ENCODE measurements at regions not wholly inside any gene's neighbourhood (a gene's known extent, or its start where the extent isn't known, plus 50 kb on each side); places are given as distances from the start of the nearest gene placed in this dataset.

DNA sequence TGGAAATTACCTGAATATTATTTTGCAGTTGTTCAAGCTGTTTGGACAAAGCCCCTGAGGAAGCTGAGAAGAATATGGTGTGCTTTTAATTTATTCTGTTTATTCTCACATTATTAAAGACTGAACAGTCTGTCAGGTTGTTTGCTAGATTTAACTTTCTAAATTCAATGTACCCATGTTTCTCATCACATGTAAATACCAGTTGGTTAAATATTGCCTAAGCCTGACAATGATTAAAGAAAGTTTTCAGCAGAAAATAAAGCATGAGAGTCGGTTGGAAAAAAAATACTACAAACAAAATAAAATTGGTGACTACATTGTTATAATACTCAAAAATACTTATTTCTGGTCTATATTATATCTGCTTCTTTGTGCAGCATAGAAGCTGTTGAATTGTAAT is 1974.7 kb downstream of the ARAP2 start:
- no peak overlapping the region for H3K9ac ChIP-seq (ENCODE audit: insufficient read depth, low read length, poor library complexity, severe bottlenecking)
- H3K9me3 ChIP-seq (replicated peaks in 1 of 2; ENCODE audit: control insufficient read depth in 1 of 2, insufficient read depth in 1 of 2, low read length in 2 of 2): no peaks in the 10 kb centered on the region
- TF ChIP-seq, protein P1, sequence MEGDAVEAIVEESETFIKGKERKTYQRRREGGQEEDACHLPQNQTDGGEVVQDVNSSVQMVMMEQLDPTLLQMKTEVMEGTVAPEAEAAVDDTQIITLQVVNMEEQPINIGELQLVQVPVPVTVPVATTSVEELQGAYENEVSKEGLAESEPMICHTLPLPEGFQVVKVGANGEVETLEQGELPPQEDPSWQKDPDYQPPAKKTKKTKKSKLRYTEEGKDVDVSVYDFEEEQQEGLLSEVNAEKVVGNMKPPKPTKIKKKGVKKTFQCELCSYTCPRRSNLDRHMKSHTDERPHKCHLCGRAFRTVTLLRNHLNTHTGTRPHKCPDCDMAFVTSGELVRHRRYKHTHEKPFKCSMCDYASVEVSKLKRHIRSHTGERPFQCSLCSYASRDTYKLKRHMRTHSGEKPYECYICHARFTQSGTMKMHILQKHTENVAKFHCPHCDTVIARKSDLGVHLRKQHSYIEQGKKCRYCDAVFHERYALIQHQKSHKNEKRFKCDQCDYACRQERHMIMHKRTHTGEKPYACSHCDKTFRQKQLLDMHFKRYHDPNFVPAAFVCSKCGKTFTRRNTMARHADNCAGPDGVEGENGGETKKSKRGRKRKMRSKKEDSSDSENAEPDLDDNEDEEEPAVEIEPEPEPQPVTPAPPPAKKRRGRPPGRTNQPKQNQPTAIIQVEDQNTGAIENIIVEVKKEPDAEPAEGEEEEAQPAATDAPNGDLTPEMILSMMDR (IDR thresholded peaks at IDR 0.05): no peak
- no peaks in the 10 kb centered on the region for H3K79me2 ChIP-seq (ENCODE audit: insufficient read depth, low read length)
- Mint-ChIP-seq H3K27ac (no peak overlapping the region), H3K36me3 (no peaks in the 10 kb centered on the region), H3K4me1 (no peaks in the 10 kb centered on the region), H3K9me3 (peaks cover 0 to 15% (median 4%) of the 10 kb centered on the region in 7 donors), H3K4me3 (no peak overlapping the region), H3K27me3 (ENCODE audit: low read depth in 3 of 3) (no peaks in the 10 kb centered on the region)
- intact Hi-C loops (cut with micrococcal nuclease): no loop called here
- H4K20me1 ChIP-seq (ENCODE audit: insufficient read depth, low read length): no peaks in the 10 kb centered on the region
- no peaks in the 10 kb centered on the region for H3K4me1 ChIP-seq (ENCODE audit: control insufficient read depth in 1 of 2, insufficient read depth in 2 of 2, low read length in 2 of 2)
- H2AFZ ChIP-seq (ENCODE audit: insufficient read depth, low read depth, low read length, poor library complexity, severe bottlenecking): no peak overlapping the region
- H3K4me2 ChIP-seq (replicated peaks; ENCODE audit: extremely low read depth, low read length, poor library complexity, severe bottlenecking): no peak overlapping the region
- H3K4me3 ChIP-seq (replicated peaks in 1 of 3; ENCODE audit: low read depth in 2 of 3, low read length in 3 of 3): no peak overlapping the region
- DNase-seq: no peak
- H3K27me3 ChIP-seq (ENCODE audit: control insufficient read depth in 2 of 2, insufficient read depth in 2 of 2, low read length in 2 of 2): no peaks in the 10 kb centered on the region
- no peaks in the 10 kb centered on the region for H3K36me3 ChIP-seq (replicated peaks in 1 of 2; ENCODE audit: control insufficient read depth in 1 of 2, insufficient read depth in 2 of 2, low read length in 2 of 2)
- WGBS (ENCODE audit: insufficient coverage): no CpG with 5 or more reads among the region's 1 CpG
- no peak overlapping the region for H3K27ac ChIP-seq (ENCODE audit: low read depth in 1 of 2, low read length in 2 of 2)

DNA sequence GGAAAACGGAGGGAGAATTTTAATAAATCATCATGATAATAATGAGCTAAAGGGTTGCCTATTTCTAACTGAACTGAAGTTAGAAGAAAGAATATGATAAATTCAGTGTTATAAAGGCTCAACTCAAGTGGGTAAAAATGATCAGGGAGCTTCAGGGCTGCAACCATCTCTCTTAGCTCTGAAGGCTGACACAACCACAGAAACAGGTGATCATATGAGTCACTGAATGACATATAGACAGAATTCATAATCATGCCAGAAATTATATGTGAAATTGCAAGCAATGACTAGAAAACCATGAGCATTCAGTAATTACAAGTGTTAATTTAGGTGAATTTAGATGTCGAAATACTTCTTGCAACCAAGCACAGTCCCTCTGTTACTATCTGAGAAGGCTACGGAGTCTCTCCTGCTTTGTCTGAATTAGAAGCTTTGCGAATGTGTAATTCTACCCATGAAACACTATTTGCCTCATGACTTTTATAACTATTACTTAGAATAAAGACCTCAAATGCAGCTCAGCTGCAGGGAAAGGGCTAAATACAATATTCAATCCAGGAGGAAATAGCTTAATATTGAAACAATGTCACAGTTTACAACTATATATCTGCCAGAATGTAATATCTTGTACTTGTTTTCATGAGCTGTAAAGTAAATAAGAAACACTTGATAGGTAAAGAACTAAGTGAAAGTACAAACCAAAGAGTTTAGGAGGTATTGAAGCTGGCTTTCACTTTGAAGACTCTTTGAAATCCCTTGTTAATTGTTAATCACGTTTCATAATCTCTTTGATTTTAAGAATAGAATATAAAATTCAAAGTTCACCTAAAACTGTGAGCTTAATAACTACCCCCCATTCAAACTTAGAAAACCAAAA is 1972.6 kb downstream of the ARAP2 start:
- H3K27ac Mint-ChIP-seq: no peak overlapping the region
- Histone ChIP-seq H4K20me1 (ENCODE audit: insufficient read depth, low read length) (no peaks in the 10 kb centered on the region), H3K36me3 (replicated peaks in 1 of 2; ENCODE audit: control insufficient read depth in 1 of 2, insufficient read depth in 2 of 2, low read length in 2 of 2) (no peaks in the 10 kb centered on the region), H3K9me3 (replicated peaks in 1 of 2; ENCODE audit: control insufficient read depth in 1 of 2, insufficient read depth in 1 of 2, low read length in 2 of 2) (no peaks in the 10 kb centered on the region), H3K27ac (ENCODE audit: low read depth in 1 of 2, low read length in 2 of 2) (no peak overlapping the region), H2AFZ (ENCODE audit: insufficient read depth, low read depth, low read length, poor library complexity, severe bottlenecking) (no peak overlapping the region), H3K27me3 (ENCODE audit: control insufficient read depth in 2 of 2, insufficient read depth in 2 of 2, low read length in 2 of 2) (no peaks in the 10 kb centered on the region), H3K79me2 (ENCODE audit: insufficient read depth, low read length) (no peaks in the 10 kb centered on the region), H3K4me1 (ENCODE audit: control insufficient read depth in 1 of 2, insufficient read depth in 2 of 2, low read length in 2 of 2) (no peaks in the 10 kb centered on the region), H3K9ac (ENCODE audit: insufficient read depth, low read length, poor library complexity, severe bottlenecking) (no peak overlapping the region), H3K4me3 (replicated peaks in 1 of 3; ENCODE audit: low read depth in 2 of 3, low read length in 3 of 3) (no peak overlapping the region), H3K4me2 (replicated peaks; ENCODE audit: extremely low read depth, low read length, poor library complexity, severe bottlenecking) (no peak overlapping the region)
- DNase-seq: no peak
- no peaks in the 10 kb centered on the region for H3K36me3 Mint-ChIP-seq
- H3K9me3 Mint-ChIP-seq: peaks cover 0 to 9% (median 0%) of the 10 kb centered on the region in 7 donors
- TF ChIP-seq, protein P1 (IDR thresholded peaks at IDR 0.05): no peak
- no peak overlapping the region for H3K4me3 Mint-ChIP-seq
- intact Hi-C loops (cut with micrococcal nuclease): no loop called here
- 100% methylated on average over 1 of the region's 5 CpGs for WGBS (ENCODE audit: insufficient coverage)
- H3K27me3 Mint-ChIP-seq (ENCODE audit: low read depth in 3 of 3): no peaks in the 10 kb centered on the region
- H3K4me1 Mint-ChIP-seq: no peaks in the 10 kb centered on the region
